Mesendoderm (in vitro differentiated cells): ENCODE measurements at regions not wholly inside any gene's neighbourhood (a gene's known extent, or its start where the extent isn't known, plus 50 kb on each side); places are given as distances from the start of the nearest gene placed in this dataset.

Experiments used
- DNase-seq: peaks from one replicate; pipeline ENCODE4 v3.0.0; 2013
- H2AK5ac ChIP-seq: 2 replicates; pipeline ENCODE4 v1.6.1; 2013; ENCODE audit warnings: low read length, inconsistent platforms
- H2BK120ac ChIP-seq: 2 replicates; pipeline ENCODE4 v1.6.1; 2013; ENCODE audit warnings: low read depth, mild to moderate bottlenecking, low read length, moderate library complexity, mixed read lengths
- H2BK15ac ChIP-seq: replicated peaks from 2 replicates; pipeline ENCODE4 v1.6.1; 2013; ENCODE audit warnings: low read depth, mild to moderate bottlenecking, moderate library complexity
- H2BK5ac ChIP-seq: 2 replicates; pipeline ENCODE4 v1.6.1; 2013; ENCODE audit warnings: low read length, inconsistent platforms
- H3K18ac ChIP-seq: 2 replicates; pipeline ENCODE4 v1.6.1; 2013; ENCODE audit warnings: mild to moderate bottlenecking, low read length, mixed read lengths
- H3K23ac ChIP-seq: one replicate; pipeline ENCODE4 v1.6.1; 2013; ENCODE audit warnings: low read length
- H3K27ac ChIP-seq: 2 replicates; pipeline ENCODE4 v1.5.1; 2013; ENCODE audit warnings: low read depth, mild to moderate bottlenecking, inconsistent platforms, low read length, moderate library complexity
- H3K27me3 ChIP-seq: 2 replicates; pipeline ENCODE4 v1.6.1; 2013; ENCODE audit warnings: low read length, control low read depth, mild to moderate bottlenecking, inconsistent platforms; ENCODE audit not compliant: insufficient read depth, poor library complexity
- H3K36me3 ChIP-seq: 2 replicates; pipeline ENCODE4 v1.6.1; 2013; ENCODE audit warnings: low read length, inconsistent platforms; ENCODE audit not compliant: control insufficient read depth, insufficient read depth
- H3K4ac ChIP-seq: one replicate; pipeline ENCODE4 v1.6.1; 2013; ENCODE audit warnings: low read depth, mild to moderate bottlenecking, low read length, moderate library complexity
- H3K4me1 ChIP-seq: 2 replicates; pipeline ENCODE4 v1.6.1; 2013; ENCODE audit warnings: low read depth, low read length, inconsistent platforms; ENCODE audit not compliant: control insufficient read depth
- H3K4me2 ChIP-seq: 2 replicates; pipeline ENCODE4 v1.6.1; 2013; ENCODE audit warnings: low read length
- H3K4me3 ChIP-seq: 2 replicates; pipeline ENCODE4 v1.5.1; 2013; ENCODE audit warnings: mild to moderate bottlenecking, low read length
- H3K56ac ChIP-seq: one replicate; pipeline ENCODE4 v1.6.1; 2013; ENCODE audit warnings: low read length
- H3K79me1 ChIP-seq: 2 replicates; pipeline ENCODE4 v1.6.1; 2013; ENCODE audit warnings: low read length, inconsistent platforms
- H3K79me2 ChIP-seq: 2 replicates; pipeline ENCODE4 v1.6.1; 2013; ENCODE audit warnings: mild to moderate bottlenecking, low read length; ENCODE audit not compliant: control insufficient read depth, insufficient read depth
- H3K9ac ChIP-seq: 2 replicates; pipeline ENCODE4 v1.6.1; 2013; ENCODE audit warnings: low read length, inconsistent platforms
- H4K5ac ChIP-seq: one replicate; pipeline ENCODE4 v1.6.1; 2013; ENCODE audit warnings: low read length
- H4K8ac ChIP-seq: one replicate; pipeline ENCODE4 v1.6.1; 2013; ENCODE audit warnings: low read depth, mild to moderate bottlenecking, control low read depth, low read length, moderate library complexity
- WGBS: extraction: QIAGEN DNeasy Blood & Tissue Kit; methylation state at CpG from one replicate; pipeline ENCODE4 v1.1.7; 2013; ENCODE audit warnings: low lambda C conversion rate, missing lambda C conversion rate; ENCODE audit not compliant: insufficient coverage; ENCODE audit errors: extremely low coverage; 5-methylcytosine and 5-hydroxymethylcytosine counted together

GRCh38 chr2:105468582-105469042 is 69.8 kb upstream of the FHL2 start:
- no peak overlapping the region for H3K4me2 ChIP-seq
- no peak overlapping the region for H2BK5ac ChIP-seq
- no peak for DNase-seq
- H2BK15ac ChIP-seq = no peak overlapping the region
- H3K79me2 ChIP-seq = no peaks in the 10 kb centered on the region
- no peak overlapping the region for H2AK5ac ChIP-seq
- H4K8ac ChIP-seq = no peak overlapping the region
- H3K18ac ChIP-seq = no peak overlapping the region
- H2BK120ac ChIP-seq = no peak overlapping the region
- peaks cover 2% of the 10 kb centered on the region for H3K4me1 ChIP-seq
- no peaks in the 10 kb centered on the region for H3K36me3 ChIP-seq
- no peak overlapping the region for H3K4me3 ChIP-seq
- H3K4ac ChIP-seq = no peak overlapping the region
- H3K56ac ChIP-seq = no peak overlapping the region
- no peak overlapping the region for H4K5ac ChIP-seq
- WGBS = no CpG with 5 or more reads among the region's 8 CpGs
- no peak overlapping the region for H3K27ac ChIP-seq
- no peak overlapping the region for H3K9ac ChIP-seq
- no peaks in the 10 kb centered on the region for H3K27me3 ChIP-seq
- H3K79me1 ChIP-seq = no peaks in the 10 kb centered on the region
- no peak overlapping the region for H3K23ac ChIP-seq

GRCh38 chr2:105464325-105464724 is 65.5 kb upstream of the FHL2 start:
- no peak overlapping the region for H3K23ac ChIP-seq
- H2BK15ac ChIP-seq = no peak overlapping the region
- H3K4me2 ChIP-seq = no peak overlapping the region
- no peaks in the 10 kb centered on the region for H3K36me3 ChIP-seq
- H2BK120ac ChIP-seq = no peak overlapping the region
- no peaks in the 10 kb centered on the region for H3K79me2 ChIP-seq
- no peak overlapping the region for H3K4ac ChIP-seq
- H3K79me1 ChIP-seq = no peaks in the 10 kb centered on the region
- no peak overlapping the region for H2BK5ac ChIP-seq
- H3K27me3 ChIP-seq = no peaks in the 10 kb centered on the region
- no peak overlapping the region for H3K56ac ChIP-seq
- no peak for DNase-seq
- H3K4me3 ChIP-seq = no peak overlapping the region
- H3K9ac ChIP-seq = no peak overlapping the region
- no peak overlapping the region for H3K27ac ChIP-seq
- no peak overlapping the region for H2AK5ac ChIP-seq
- no peak overlapping the region for H4K5ac ChIP-seq
- no CpG with 5 or more reads among the region's 2 CpGs for whole genome bisulfite sequencing
- H3K4me1 ChIP-seq = peaks cover 2% of the 10 kb centered on the region
- H3K18ac ChIP-seq = no peak overlapping the region
- H4K8ac ChIP-seq = no peak overlapping the region

DNA sequence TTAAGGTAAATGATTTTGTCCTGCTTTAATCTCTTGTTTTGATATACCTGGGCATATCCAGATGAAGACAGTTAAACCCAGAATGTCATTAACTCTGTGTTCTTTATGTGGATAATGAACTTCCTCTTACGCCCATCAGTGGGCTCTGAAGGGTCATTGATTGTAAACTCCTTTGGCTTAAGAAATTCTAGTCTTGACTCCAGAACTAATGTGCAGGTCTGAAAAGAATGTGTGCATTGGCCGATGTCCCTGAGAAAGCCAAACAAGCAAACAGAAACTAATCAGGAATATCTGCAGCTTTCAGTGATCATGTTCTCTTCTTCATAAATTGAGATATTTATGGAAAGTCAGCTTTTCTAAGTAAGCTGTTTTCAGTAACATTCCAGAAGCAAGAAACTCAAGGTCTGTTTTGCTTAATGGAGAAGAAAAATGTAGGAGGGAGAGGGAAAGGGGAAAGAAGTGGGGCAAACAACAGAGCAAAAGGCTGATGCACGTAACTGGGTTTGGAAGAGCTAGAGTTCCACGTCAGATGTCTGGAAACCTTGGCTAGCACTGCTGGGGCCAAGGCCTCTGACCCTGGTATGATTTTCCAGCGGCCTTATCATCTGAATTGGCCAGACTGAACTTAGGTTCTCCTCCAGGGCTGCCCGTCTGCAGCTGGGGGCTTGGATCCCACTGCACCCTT is 61.3 kb upstream of the FHL2 start:
- Histone ChIP-seq H3K18ac (no peak overlapping the region), H3K4me2 (no peak overlapping the region), H2BK5ac (no peak overlapping the region), H3K23ac (no peak overlapping the region), H2BK15ac (no peak overlapping the region), H3K79me1 (no peaks in the 10 kb centered on the region), H3K4me1 (no peaks in the 10 kb centered on the region), H3K56ac (no peak overlapping the region), H3K27me3 (no peaks in the 10 kb centered on the region), H3K36me3 (no peaks in the 10 kb centered on the region), H2BK120ac (no peak overlapping the region), H3K27ac (no peak overlapping the region), H3K4me3 (no peak overlapping the region), H3K4ac (no peak overlapping the region), H2AK5ac (no peak overlapping the region), H4K8ac (no peak overlapping the region), H3K9ac (no peak overlapping the region), H3K79me2 (no peaks in the 10 kb centered on the region), H4K5ac (no peak overlapping the region)
- no peak for DNase-seq
- no CpG with 5 or more reads among the region's 6 CpGs for WGBS

DNA sequence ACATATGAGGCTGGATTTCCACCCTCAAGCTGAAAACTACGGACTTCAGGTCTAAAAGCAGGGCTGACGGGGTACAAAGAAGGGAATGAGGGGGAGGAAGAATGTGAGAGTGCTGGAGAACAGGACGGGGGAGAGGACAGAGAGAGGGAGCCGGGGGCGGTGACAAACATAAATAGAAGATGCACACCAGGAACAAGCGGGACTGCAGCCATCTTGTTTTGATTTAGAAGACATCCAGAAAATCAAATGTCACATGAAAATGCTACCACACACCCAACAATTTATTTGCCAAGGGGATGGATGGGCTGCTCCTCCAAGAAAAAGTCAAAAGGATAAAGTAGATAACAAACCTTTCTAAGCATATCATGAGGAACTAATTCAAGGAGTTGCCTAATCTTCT is 59.2 kb upstream of the FHL2 start:
- WGBS = no CpG with 5 or more reads among the region's 6 CpGs
- no peak overlapping the region for H2BK5ac ChIP-seq
- no peak overlapping the region for H3K23ac ChIP-seq
- H3K4me1 ChIP-seq = no peaks in the 10 kb centered on the region
- no peak overlapping the region for H2AK5ac ChIP-seq
- no peak overlapping the region for H3K4me3 ChIP-seq
- H4K5ac ChIP-seq = no peak overlapping the region
- H3K27ac ChIP-seq = no peak overlapping the region
- no peaks in the 10 kb centered on the region for H3K79me2 ChIP-seq
- no peak overlapping the region for H3K4me2 ChIP-seq
- DNase-seq = no peak
- H2BK120ac ChIP-seq = no peak overlapping the region
- H3K9ac ChIP-seq = no peak overlapping the region
- no peaks in the 10 kb centered on the region for H3K27me3 ChIP-seq
- no peak overlapping the region for H3K18ac ChIP-seq
- H3K79me1 ChIP-seq = no peaks in the 10 kb centered on the region
- H3K4ac ChIP-seq = no peak overlapping the region
- H2BK15ac ChIP-seq = no peak overlapping the region
- H4K8ac ChIP-seq = no peak overlapping the region
- no peaks in the 10 kb centered on the region for H3K36me3 ChIP-seq
- H3K56ac ChIP-seq = no peak overlapping the region

DNA sequence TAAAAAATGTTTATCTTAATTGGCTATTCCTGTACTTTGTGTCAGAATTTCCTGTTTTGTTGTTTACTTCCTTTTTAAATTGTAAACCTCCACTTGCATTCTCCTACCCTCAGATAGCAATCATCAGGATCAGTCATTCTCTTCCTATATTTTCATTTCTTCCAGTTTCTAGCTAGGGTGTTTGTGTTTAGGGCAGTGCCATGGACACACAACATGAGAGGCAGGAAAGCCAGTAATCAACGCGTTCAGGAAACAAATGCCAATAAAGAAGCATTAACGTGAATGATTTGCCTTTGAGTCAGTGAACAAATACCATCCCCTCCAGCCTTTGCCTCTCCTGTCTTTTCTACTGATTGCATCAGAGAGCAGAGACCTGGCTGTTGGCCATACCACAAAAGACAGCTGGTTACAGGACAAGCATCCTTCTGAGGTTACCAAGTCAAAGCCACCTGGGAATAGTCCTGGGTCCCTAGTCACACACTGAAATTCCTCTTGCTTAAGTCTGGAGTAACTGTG is 56.7 kb upstream of the FHL2 start:
- Histone ChIP-seq H3K56ac (no peak overlapping the region), H2BK15ac (no peak overlapping the region), H3K4ac (no peak overlapping the region), H2BK120ac (no peak overlapping the region), H4K5ac (no peak overlapping the region), H4K8ac (no peak overlapping the region), H3K23ac (no peak overlapping the region), H3K18ac (no peak overlapping the region), H3K4me2 (no peak overlapping the region), H3K4me1 (no peaks in the 10 kb centered on the region), H3K79me2 (no peaks in the 10 kb centered on the region), H3K27ac (no peak overlapping the region), H2AK5ac (no peak overlapping the region), H3K9ac (no peak overlapping the region), H3K36me3 (no peaks in the 10 kb centered on the region), H3K27me3 (no peaks in the 10 kb centered on the region), H3K4me3 (no peak overlapping the region), H2BK5ac (no peak overlapping the region), H3K79me1 (no peaks in the 10 kb centered on the region)
- WGBS = no CpG with 5 or more reads among the region's 3 CpGs
- peak; percentile 45 for DNase-seq
